ENCODE measurements at regions not wholly inside any gene's neighbourhood (a gene's known extent, or its start where the extent isn't known, plus 50 kb on each side); places are given as distances from the start of the nearest gene placed in this dataset.

DNA sequence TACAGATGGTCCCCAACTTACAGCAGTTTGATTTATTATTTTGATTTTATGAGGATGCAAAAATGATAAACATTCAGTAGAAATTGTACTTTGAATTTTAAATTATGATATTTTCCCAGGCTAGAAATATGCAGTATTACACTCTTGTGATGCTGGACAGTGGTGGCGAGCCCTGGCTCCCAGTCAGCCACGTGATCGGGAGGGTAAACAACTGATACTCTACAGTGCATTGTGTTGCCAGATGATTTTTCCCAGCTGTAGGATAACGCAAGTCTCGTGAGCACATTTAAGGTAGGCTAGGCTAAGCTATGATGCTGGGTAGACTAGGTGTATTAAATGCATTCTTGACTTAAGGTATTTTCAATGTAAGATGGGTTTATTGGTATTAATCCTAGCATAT is 865.2 kb downstream of the SORCS3 start:
- DNase-seq (ENCODE audit: low read depth in 1 of 2, low spot score in 1 of 2): no peak
- Histone ChIP-seq H3K27ac (no peak overlapping the region), H3K4me3 (no peak overlapping the region), H3K4me1 (ENCODE audit: low read depth) (no peaks in the 10 kb centered on the region), H3K27me3 (no peaks in the 10 kb centered on the region), H3K9me3 (ENCODE audit: low read depth) (no peaks in the 10 kb centered on the region), H3K36me3 (no peaks in the 10 kb centered on the region)
- TF ChIP-seq CTCF (IDR thresholded peaks at IDR 0.05; ENCODE audit: low read depth, low read length): no peak

DNA sequence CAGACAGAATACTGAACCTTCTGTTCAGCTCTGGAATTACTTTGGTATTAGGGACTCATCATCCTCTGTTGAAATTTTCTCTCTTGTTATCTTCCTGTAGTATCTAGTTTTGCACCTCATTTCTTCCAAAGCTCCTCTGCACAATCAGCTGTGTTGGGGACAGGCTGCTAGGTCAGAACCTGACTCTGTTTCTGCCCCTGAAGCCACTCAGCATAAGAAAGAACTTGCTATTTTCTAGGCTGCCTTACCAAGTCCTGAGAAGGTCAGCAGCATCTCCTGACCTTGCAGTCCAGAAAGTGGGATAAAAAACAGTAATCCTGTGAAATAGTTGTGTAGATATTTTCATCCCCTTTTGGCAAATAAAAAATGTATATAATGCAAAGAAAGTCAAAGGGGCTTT is 862.6 kb downstream of the SORCS3 start:
- TF ChIP-seq CTCF (IDR thresholded peaks at IDR 0.05; ENCODE audit: low read depth, low read length): no peak
- Histone ChIP-seq H3K4me3 (no peak overlapping the region), H3K36me3 (no peaks in the 10 kb centered on the region), H3K27me3 (no peaks in the 10 kb centered on the region), H3K27ac (no peak overlapping the region), H3K4me1 (ENCODE audit: low read depth) (no peaks in the 10 kb centered on the region), H3K9me3 (ENCODE audit: low read depth) (no peaks in the 10 kb centered on the region)
- no peak for DNase-seq (ENCODE audit: low read depth in 1 of 2, low spot score in 1 of 2)

- no peak overlapping the region for H3K27ac ChIP-seq
- H3K9me3 ChIP-seq (ENCODE audit: low read depth): no peaks in the 10 kb centered on the region
- no peaks in the 10 kb centered on the region for H3K4me1 ChIP-seq (ENCODE audit: low read depth)
- H3K4me3 ChIP-seq: no peak overlapping the region
- no peaks in the 10 kb centered on the region for H3K27me3 ChIP-seq
- no peak for TF ChIP-seq CTCF (IDR thresholded peaks at IDR 0.05; ENCODE audit: low read depth, low read length)
- H3K36me3 ChIP-seq: no peaks in the 10 kb centered on the region
- no peak for DNase-seq (ENCODE audit: low read depth in 1 of 2, low spot score in 1 of 2)
Measured at GRCh38 chr10:105502058-105502457, 861.0 kb downstream of the SORCS3 start.

GRCh38 chr10:105494944-105495343 is 853.9 kb downstream of the SORCS3 start:
- H3K27ac ChIP-seq: no peak overlapping the region
- no peak for DNase-seq (ENCODE audit: low read depth in 1 of 2, low spot score in 1 of 2)
- no peak overlapping the region for H3K4me3 ChIP-seq
- no peak for TF ChIP-seq CTCF (IDR thresholded peaks at IDR 0.05; ENCODE audit: low read depth, low read length)
- H3K27me3 ChIP-seq: no peaks in the 10 kb centered on the region
- H3K36me3 ChIP-seq: no peaks in the 10 kb centered on the region
- no peaks in the 10 kb centered on the region for H3K4me1 ChIP-seq (ENCODE audit: low read depth)
- no peaks in the 10 kb centered on the region for H3K9me3 ChIP-seq (ENCODE audit: low read depth)

DNA sequence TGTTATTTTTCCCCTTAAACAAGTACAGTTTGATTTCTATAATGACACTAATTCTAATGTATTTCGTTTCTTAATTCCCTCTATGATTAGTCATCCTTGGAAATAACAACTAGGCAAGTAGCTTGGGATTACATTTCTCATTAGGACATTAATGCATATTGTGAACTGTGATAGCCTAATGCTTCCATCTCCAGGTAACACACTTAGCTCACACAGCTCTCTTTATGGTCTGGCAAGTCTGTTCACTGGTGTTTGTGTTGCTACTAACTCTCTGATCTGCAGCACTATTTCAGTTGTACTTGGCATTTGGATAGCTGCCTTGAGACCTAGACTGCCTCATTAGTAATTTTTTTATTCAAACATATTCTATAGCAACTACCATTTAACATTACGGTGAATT is 853.2 kb downstream of the SORCS3 start:
- Histone ChIP-seq H3K36me3 (no peaks in the 10 kb centered on the region), H3K27me3 (no peaks in the 10 kb centered on the region), H3K4me3 (no peak overlapping the region), H3K27ac (no peak overlapping the region), H3K4me1 (ENCODE audit: low read depth) (no peaks in the 10 kb centered on the region), H3K9me3 (ENCODE audit: low read depth) (no peaks in the 10 kb centered on the region)
- TF ChIP-seq CTCF (IDR thresholded peaks at IDR 0.05; ENCODE audit: low read depth, low read length): no peak
- no peak for DNase-seq (ENCODE audit: low read depth in 1 of 2, low spot score in 1 of 2)

GRCh38 chr10:105473170-105473569 is 832.1 kb downstream of the SORCS3 start:
- Histone ChIP-seq H3K36me3 (no peaks in the 10 kb centered on the region), H3K27me3 (no peaks in the 10 kb centered on the region), H3K4me3 (no peak overlapping the region), H3K4me1 (ENCODE audit: low read depth) (peaks cover 7% of the 10 kb centered on the region), H3K27ac (no peak overlapping the region), H3K9me3 (ENCODE audit: low read depth) (no peaks in the 10 kb centered on the region)
- peak in 1 of 2 donors; percentile 10 for DNase-seq (ENCODE audit: low read depth in 1 of 2, low spot score in 1 of 2)
- no peak for TF ChIP-seq CTCF (IDR thresholded peaks at IDR 0.05; ENCODE audit: low read depth, low read length)
